H1 (cell line): ENCODE measurements at regions not wholly inside any gene's neighbourhood (a gene's known extent, or its start where the extent isn't known, plus 50 kb on each side); places are given as distances from the start of the nearest gene placed in this dataset.

Experiments
- CTCF ChIA-PET: fragments of 300-600 bp; sonication (Branson Sonifier 250); formaldehyde crosslinking; loops from one replicate; lab custom pipeline; 2021; ENCODE audit not compliant: partially characterized antibody; lab: Charles Lee
- POLR2A ChIA-PET: fragments of 300-600 bp; sonication (Branson Sonifier 250); formaldehyde crosslinking; loops from one replicate; lab custom pipeline; 2021; ENCODE audit warnings: inconsistent platforms; ENCODE audit not compliant: partially characterized antibody; lab: Charles Lee
- DNase-seq, 2 experiments: peaks; one replicate each; pipeline versions ENCODE4 v3.0.0 to v3.0.0-alpha.2; 2010 to 2022; ENCODE audit warnings: low spot score in 2 of 2, low read depth in 1 of 2, mixed read lengths in 1 of 2
- FAIRE-seq: peaks from 2 replicates; lab custom pipeline; 2011; peaks lifted over from hg19 to GRCh38; lab: Jason Lieb, UNC
- H2AFZ ChIP-seq: 2 replicates; pipeline ENCODE4 v1.8.1; 2012; ENCODE audit warnings: low read length, inconsistent platforms
- H2AK5ac ChIP-seq: 2 replicates; pipeline ENCODE4 v1.6.1; 2013; ENCODE audit warnings: low read depth, low read length
- H2BK120ac ChIP-seq: replicated peaks from 2 replicates; pipeline ENCODE3; 2013; ENCODE audit warnings: low read depth, low read length, inconsistent platforms
- H2BK12ac ChIP-seq: 2 replicates; pipeline ENCODE4 v1.6.1; 2013; ENCODE audit warnings: low read depth, low read length
- H2BK15ac ChIP-seq: 2 replicates; pipeline ENCODE4 v1.6.1; 2013; ENCODE audit warnings: low read length
- H2BK20ac ChIP-seq: 2 replicates; pipeline ENCODE4 v1.6.1; 2013; ENCODE audit warnings: low read length
- H2BK5ac ChIP-seq: 2 replicates; pipeline ENCODE4 v1.6.1; 2013; ENCODE audit warnings: low read depth, low read length
- H3K14ac ChIP-seq: 2 replicates; pipeline ENCODE4 v1.6.1; 2013; ENCODE audit warnings: inconsistent platforms; ENCODE audit not compliant: insufficient read length
- H3K18ac ChIP-seq: 2 replicates; pipeline ENCODE4 v1.6.1; 2013; ENCODE audit warnings: low read length; ENCODE audit errors: extremely low read depth
- H3K23ac ChIP-seq: 2 replicates; pipeline ENCODE4 v1.6.1; 2013; ENCODE audit warnings: inconsistent platforms; ENCODE audit not compliant: insufficient read length
- H3K23me2 ChIP-seq: 2 replicates; pipeline ENCODE4 v1.6.1; 2013; ENCODE audit warnings: low read depth, low read length
- H3K27ac ChIP-seq: 2 replicates; pipeline ENCODE4 v1.6.1; 2011; ENCODE audit warnings: low read depth, low read length, inconsistent platforms
- H3K27me3 ChIP-seq, 4 experiments: replicated peaks in 1 of 4; 1 replicate in 1 of 4; 2 replicates in 3 of 4; pipeline versions ENCODE4 v1.6.1 to v1.8.1; 2011 to 2013; ENCODE audit warnings: low read length in 3 of 4, mild to moderate bottlenecking in 3 of 4, inconsistent platforms in 2 of 4, mixed read lengths in 2 of 4, moderate library complexity in 1 of 4; ENCODE audit not compliant: control insufficient read depth in 3 of 4, insufficient read depth in 3 of 4; ENCODE audit errors: extremely low read depth in 1 of 4
- H3K36me3 ChIP-seq, 4 experiments: 2 replicates each; pipeline versions ENCODE4 v1.6.1 to v1.8.1; 2011 to 2013; ENCODE audit warnings: mild to moderate bottlenecking in 4 of 4, low read length in 3 of 4, moderate library complexity in 2 of 4, control low read depth in 1 of 4, inconsistent platforms in 1 of 4; ENCODE audit not compliant: insufficient read depth in 4 of 4, control insufficient read depth in 2 of 4
- H3K4ac ChIP-seq: replicated peaks from 2 replicates; pipeline ENCODE3; 2013; ENCODE audit warnings: low read length, low read depth, mixed read lengths, inconsistent platforms; ENCODE audit not compliant: insufficient read length
- H3K4me1 ChIP-seq, 4 experiments: replicated peaks in 1 of 4; 1 replicate in 1 of 4; 2 replicates in 3 of 4; pipeline versions ENCODE4 v1.6.1 to v1.8.1; 2011 to 2013; ENCODE audit warnings: low read length in 3 of 4, inconsistent platforms in 2 of 4, mixed read lengths in 1 of 4; ENCODE audit not compliant: insufficient read depth in 4 of 4, control insufficient read depth in 3 of 4
- H3K4me2 ChIP-seq, 2 experiments: 2 replicates each; pipeline versions ENCODE4 v1.6.1 to v1.8.1; 2011 to 2013; ENCODE audit warnings: low read depth in 2 of 2, low read length in 2 of 2, control low read depth in 1 of 2, inconsistent platforms in 1 of 2, mild to moderate bottlenecking in 1 of 2; ENCODE audit not compliant: insufficient read depth in 1 of 2
- H3K4me3 ChIP-seq, 4 experiments: fragments of 200-600, 300-600 bp in 1 of 4; sonication (generic), shearing (Covaris generic), sonication (Bioruptor Twin) in 1 of 4; 2 replicates each; pipeline versions ENCODE4 v1.5.1 to v1.8.1; 2011 to 2016; ENCODE audit warnings: low read length in 4 of 4, low read depth in 3 of 4, control low read depth in 2 of 4, inconsistent platforms in 2 of 4, mild to moderate bottlenecking in 2 of 4, mixed read lengths in 1 of 4, moderate library complexity in 1 of 4; ENCODE audit not compliant: insufficient read depth in 2 of 4; ENCODE audit errors: extremely low read depth in 1 of 4
- H3K56ac ChIP-seq: replicated peaks from 2 replicates; pipeline ENCODE3; 2013; ENCODE audit warnings: low read depth, mild to moderate bottlenecking, mixed read lengths, low read length, inconsistent platforms; ENCODE audit not compliant: insufficient read length
- H3K79me1 ChIP-seq: 2 replicates; pipeline ENCODE4 v1.6.1; 2013; ENCODE audit warnings: low read depth, low read length, control low read depth
- H3K79me2 ChIP-seq, 2 experiments: 2 replicates each; pipeline versions ENCODE4 v1.6.1 to v1.8.1; 2012 to 2013; ENCODE audit warnings: low read length in 2 of 2, mild to moderate bottlenecking in 2 of 2, inconsistent platforms in 1 of 2; ENCODE audit not compliant: insufficient read depth in 2 of 2, control insufficient read depth in 1 of 2
- H3K9ac ChIP-seq, 4 experiments: replicated peaks in 1 of 4; 1 replicate in 1 of 4; 2 replicates in 3 of 4; pipeline versions ENCODE4 v1.6.1 to v1.8.1; 2011 to 2013; ENCODE audit warnings: low read depth in 3 of 4, low read length in 3 of 4, control low read depth in 2 of 4, mild to moderate bottlenecking in 2 of 4, moderate library complexity in 2 of 4, inconsistent platforms in 1 of 4; ENCODE audit errors: extremely low read depth in 1 of 4
- H3K9me3 ChIP-seq, 2 experiments: 2 replicates each; pipeline versions ENCODE4 v1.6.1 to v1.8.1; 2012 to 2013; ENCODE audit warnings: mild to moderate bottlenecking in 2 of 2, moderate library complexity in 2 of 2, control low read depth in 1 of 2, inconsistent platforms in 1 of 2, low read depth in 1 of 2, low read length in 1 of 2, mixed read lengths in 1 of 2; ENCODE audit not compliant: insufficient read depth in 2 of 2
- H4K20me1 ChIP-seq, 2 experiments: replicated peaks in 1 of 2; 2 replicates each; pipeline versions ENCODE3 to v1.8.1; 2011 to 2013; ENCODE audit warnings: inconsistent platforms in 2 of 2, low read length in 2 of 2, mild to moderate bottlenecking in 1 of 2; ENCODE audit not compliant: insufficient read depth in 2 of 2, control insufficient read depth in 1 of 2
- H4K5ac ChIP-seq: 2 replicates; pipeline ENCODE4 v1.6.1; 2013; ENCODE audit warnings: low read length, low read depth, mixed read lengths, inconsistent platforms; ENCODE audit not compliant: insufficient read length
- H4K8ac ChIP-seq: 2 replicates; pipeline ENCODE4 v1.8.0; 2013; ENCODE audit warnings: mild to moderate bottlenecking, moderate library complexity, low read length, inconsistent platforms; ENCODE audit not compliant: insufficient read depth; ENCODE audit errors: extremely low read depth
- H4K91ac ChIP-seq: replicated peaks from 2 replicates; pipeline ENCODE3; 2013; ENCODE audit warnings: low read length, mixed read lengths, inconsistent platforms; ENCODE audit not compliant: insufficient read length
- GTF2F1 ChIP-seq: IDR thresholded peaks from 2 replicates; pipeline ENCODE4 v1.6.1; 2012; ENCODE audit warnings: low read depth, low read length, improper control_type of control experiment, borderline replicate concordance
- HDAC6 ChIP-seq: IDR thresholded peaks from one replicate; pipeline ENCODE4 v1.7.1; 2012; ENCODE audit warnings: low read depth, mild to moderate bottlenecking, inconsistent platforms, low read length, moderate library complexity
- JUN ChIP-seq: IDR thresholded peaks from 2 replicates; pipeline ENCODE4 v1.6.1; 2011; ENCODE audit warnings: low read depth, mild to moderate bottlenecking, improper control_type of control experiment, low read length
- KDM4A ChIP-seq: IDR thresholded peaks from one replicate; pipeline ENCODE4 v1.7.1; 2012; ENCODE audit warnings: low read depth, mild to moderate bottlenecking, moderate library complexity, low read length, inconsistent platforms; ENCODE audit not compliant: severe bottlenecking
- RAD21 ChIP-seq, 2 experiments: IDR thresholded peaks in 1 of 2; conservative IDR thresholded peaks in 1 of 2; 2 replicates each; pipeline ENCODE4 v1.6.1; 2011; ENCODE audit warnings: low read depth in 2 of 2, low read length in 2 of 2, improper control_type of control experiment in 1 of 2, inconsistent platforms in 1 of 2, mild to moderate bottlenecking in 1 of 2, moderate library complexity in 1 of 2
- SAP30 ChIP-seq: fragments of 300-600 bp; sonication (generic); IDR thresholded peaks from 2 replicates; pipeline ENCODE4 v1.7.1; 2012; ENCODE audit warnings: low read length, moderate library complexity, mild to moderate bottlenecking, inconsistent platforms; ENCODE audit not compliant: insufficient read depth, insufficient replicate concordance
- SIX5 ChIP-seq: IDR thresholded peaks from 2 replicates; pipeline ENCODE4 v1.6.1; 2011; ENCODE audit warnings: mild to moderate bottlenecking, low read depth, low read length
- SP4 ChIP-seq: IDR thresholded peaks from 2 replicates; pipeline ENCODE4 v1.6.1; 2012; ENCODE audit warnings: low read length, inconsistent platforms
- WGBS, 2 experiments: shearing (Covaris generic) in 1 of 2; methylation state at CpG; one replicate each; pipeline versions ENCODE4 v1.1.6 to v1.1.7; 2013 to 2015; ENCODE audit warnings: low lambda C conversion rate in 2 of 2, mixed read lengths in 2 of 2, inconsistent platforms in 1 of 2, low coverage in 1 of 2, missing lambda C conversion rate in 1 of 2; ENCODE audit not compliant: insufficient replicate concordance in 2 of 2, insufficient coverage in 1 of 2, insufficient read length in 1 of 2; ENCODE audit errors: extremely low coverage in 1 of 2, missing lambda C conversion rate in 1 of 2; 5-methylcytosine and 5-hydroxymethylcytosine counted together
- TF ChIP-seq, protein P1 (sequence below): IDR thresholded peaks from 2 replicates; pipeline ENCODE4 v1.6.1; 2012; ENCODE audit warnings: low read length, inconsistent platforms

- no peak overlapping the region for H3K56ac ChIP-seq
- no peaks in the 10 kb centered on the region for H3K4me1 ChIP-seq
- ChIA-PET POLR2A (no interaction called here), CTCF (interaction anchor here (1.2 kb wide), 1 partner anchor 110 kb away, joined by 4 read pairs; no protein-coding TSS in a partner anchor)
- H4K20me1 ChIP-seq, result no peaks in the 10 kb centered on the region
- H2BK12ac ChIP-seq, result no peak overlapping the region
- no peak overlapping the region for H3K14ac ChIP-seq
- no peak for FAIRE-seq
- no peak overlapping the region for H4K91ac ChIP-seq
- H3K79me1 ChIP-seq, result no peaks in the 10 kb centered on the region
- no peak overlapping the region for H3K18ac ChIP-seq
- TF ChIP-seq RAD21 (IDR thresholded peaks at IDR 0.05 in 1 of 2, conservative IDR thresholded peaks at IDR 0.05 in 1 of 2; ENCODE audit: low read depth in 2 of 2, low read length in 2 of 2), result no peak
- no peak for TF ChIP-seq GTF2F1
- no peak for TF ChIP-seq HDAC6
- no peak for TF ChIP-seq SAP30
- TF ChIP-seq, protein P1, sequence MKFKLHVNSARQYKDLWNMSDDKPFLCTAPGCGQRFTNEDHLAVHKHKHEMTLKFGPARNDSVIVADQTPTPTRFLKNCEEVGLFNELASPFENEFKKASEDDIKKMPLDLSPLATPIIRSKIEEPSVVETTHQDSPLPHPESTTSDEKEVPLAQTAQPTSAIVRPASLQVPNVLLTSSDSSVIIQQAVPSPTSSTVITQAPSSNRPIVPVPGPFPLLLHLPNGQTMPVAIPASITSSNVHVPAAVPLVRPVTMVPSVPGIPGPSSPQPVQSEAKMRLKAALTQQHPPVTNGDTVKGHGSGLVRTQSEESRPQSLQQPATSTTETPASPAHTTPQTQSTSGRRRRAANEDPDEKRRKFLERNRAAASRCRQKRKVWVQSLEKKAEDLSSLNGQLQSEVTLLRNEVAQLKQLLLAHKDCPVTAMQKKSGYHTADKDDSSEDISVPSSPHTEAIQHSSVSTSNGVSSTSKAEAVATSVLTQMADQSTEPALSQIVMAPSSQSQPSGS, result no peak
- no peak for TF ChIP-seq SP4
- TF ChIP-seq KDM4A, result no peak
- TF ChIP-seq SIX5, result no peak
- no peak for TF ChIP-seq JUN
- H3K36me3 ChIP-seq, result no peaks in the 10 kb centered on the region
- no peak overlapping the region for H3K4ac ChIP-seq
- H3K9me3 ChIP-seq, result peaks cover 2 to 9% of the 10 kb centered on the region in 2 experiments; a peak in 1 of 4 replicates
- H3K27ac ChIP-seq, result no peak overlapping the region
- H4K8ac ChIP-seq, result no peak overlapping the region
- no peaks in the 10 kb centered on the region for H3K27me3 ChIP-seq
- H2AFZ ChIP-seq, result no peak overlapping the region
- H2BK15ac ChIP-seq, result no peak overlapping the region
- no peak overlapping the region for H2AK5ac ChIP-seq
- H4K5ac ChIP-seq, result no peak overlapping the region
- H3K4me2 ChIP-seq, result no peak overlapping the region
- DNase-seq, result no peak
- H2BK120ac ChIP-seq, result no peak overlapping the region
- no peak overlapping the region for H3K4me3 ChIP-seq
- no peak overlapping the region for H3K23ac ChIP-seq
- no peak overlapping the region for H3K9ac ChIP-seq
- WGBS, 2 experiments, result 83% methylated on average over 8 of the region's 8 CpGs; no CpG with 5 or more reads in 1 of the 2 experiments
- H2BK20ac ChIP-seq, result no peak overlapping the region
- no peaks in the 10 kb centered on the region for H3K79me2 ChIP-seq
- no peak overlapping the region for H2BK5ac ChIP-seq
- no peaks in the 10 kb centered on the region; the same call in 1 of the 2 replicates for H3K23me2 ChIP-seq
Measured at GRCh38 chr10:130974166-130974565, 337.4 kb downstream of the TCERG1L start.
